Iris pigment epithelial cell (primary cell): ENCODE measurements at regions not wholly inside any gene's neighbourhood (a gene's known extent, or its start where the extent isn't known, plus 50 kb on each side); places are given as distances from the start of the nearest gene placed in this dataset.

Experiments used
- DNase-seq: peaks from one replicate; pipeline ENCODE4 v3.0.0-alpha.2; 2011; ENCODE audit warnings: low read depth

DNA sequence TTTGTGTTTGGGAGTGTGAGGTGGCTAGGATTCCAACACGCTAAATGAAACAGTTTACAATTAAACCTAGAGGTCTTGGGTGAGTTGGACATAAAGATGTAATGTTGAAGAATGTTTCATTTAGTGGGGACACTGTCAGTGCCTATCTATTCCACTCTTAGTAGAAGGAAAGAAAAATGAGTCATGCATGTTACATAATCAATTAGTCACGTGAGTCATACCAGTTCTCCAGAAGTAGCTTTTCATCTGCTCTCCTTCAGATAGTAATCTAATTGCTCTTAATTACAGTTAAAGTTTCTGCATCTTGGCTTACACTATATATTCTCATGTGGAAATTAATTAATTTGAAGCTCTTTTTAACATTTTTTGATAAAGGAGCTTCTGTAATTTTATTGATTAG is 115.7 kb upstream of the P2RY1 start:
- DNase-seq, result peak; percentile 58

- DNase-seq, result no peak
These were observed 113.8 kb upstream of the P2RY1 start for GRCh38 chr3:152720951-152721718.

DNA sequence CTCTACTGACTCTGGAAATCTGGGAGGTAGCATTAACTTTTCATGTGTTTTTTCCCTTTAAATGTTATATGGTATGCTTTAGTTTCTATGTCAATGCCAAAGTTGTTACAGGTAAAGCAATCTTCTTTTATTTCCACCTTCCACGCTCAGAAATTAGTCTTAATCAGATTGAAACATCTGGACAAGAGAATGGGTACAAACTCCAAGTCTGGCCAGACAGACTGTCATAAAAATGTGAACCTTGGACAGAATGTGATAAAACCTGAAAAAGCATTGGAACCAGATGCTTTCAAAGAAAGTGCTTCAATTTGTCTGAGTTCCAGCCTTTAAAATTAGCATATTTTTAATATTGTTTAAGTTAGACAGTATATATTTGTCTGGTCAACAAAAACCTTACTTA is 110.7 kb upstream of the P2RY1 start:
- DNase-seq, result no peak

GRCh38 chr3:152728231-152728980 is 106.5 kb upstream of the P2RY1 start:
- no peak for DNase-seq

DNA sequence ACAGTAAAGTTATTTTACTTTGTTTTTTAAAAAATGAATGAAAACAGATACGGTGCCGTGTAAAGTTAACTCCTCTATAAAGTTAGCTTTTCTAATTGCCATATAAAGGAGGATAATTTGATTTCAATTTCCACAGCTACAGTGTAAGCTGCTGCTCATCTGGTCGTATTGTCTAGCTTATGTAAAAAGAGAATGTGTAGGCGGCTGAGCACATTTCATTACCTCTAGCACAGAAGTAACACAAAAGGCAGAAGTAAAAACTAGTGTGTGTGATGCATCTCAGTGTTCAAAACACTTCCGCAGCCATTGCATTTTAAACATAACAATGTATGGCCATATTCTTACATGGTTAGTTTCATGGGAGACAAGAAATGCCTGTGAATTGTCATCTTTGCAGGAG is 105.0 kb upstream of the P2RY1 start:
- DNase-seq, result no peak

GRCh38 chr3:152731511-152731910 is 103.4 kb upstream of the P2RY1 start:
- no peak for DNase-seq

GRCh38 chr3:152733584-152734119 is 101.3 kb upstream of the P2RY1 start:
- no peak for DNase-seq

GRCh38 chr3:152737021-152737908 is 97.7 kb upstream of the P2RY1 start:
- peak; percentile 71 for DNase-seq

DNA sequence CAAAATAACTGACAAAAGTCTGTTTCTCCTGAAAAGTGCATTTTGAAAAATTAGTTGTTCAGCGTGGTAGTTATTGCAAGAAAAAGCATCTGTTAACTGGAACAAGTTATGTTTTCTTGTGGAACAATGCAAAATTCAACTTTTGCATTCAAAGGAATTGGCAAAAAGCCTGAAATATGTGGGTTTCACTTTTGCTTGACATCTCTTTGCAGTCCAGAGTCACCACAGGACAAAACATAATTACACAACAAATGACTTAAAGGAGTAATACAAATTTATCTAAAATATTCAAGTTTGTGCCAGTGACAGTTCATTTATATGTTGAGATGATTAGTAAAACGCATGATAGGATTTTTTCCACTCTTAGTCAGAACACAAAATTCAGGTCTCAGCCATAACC is 96.3 kb upstream of the P2RY1 start:
- peak; percentile 15 for DNase-seq

DNA sequence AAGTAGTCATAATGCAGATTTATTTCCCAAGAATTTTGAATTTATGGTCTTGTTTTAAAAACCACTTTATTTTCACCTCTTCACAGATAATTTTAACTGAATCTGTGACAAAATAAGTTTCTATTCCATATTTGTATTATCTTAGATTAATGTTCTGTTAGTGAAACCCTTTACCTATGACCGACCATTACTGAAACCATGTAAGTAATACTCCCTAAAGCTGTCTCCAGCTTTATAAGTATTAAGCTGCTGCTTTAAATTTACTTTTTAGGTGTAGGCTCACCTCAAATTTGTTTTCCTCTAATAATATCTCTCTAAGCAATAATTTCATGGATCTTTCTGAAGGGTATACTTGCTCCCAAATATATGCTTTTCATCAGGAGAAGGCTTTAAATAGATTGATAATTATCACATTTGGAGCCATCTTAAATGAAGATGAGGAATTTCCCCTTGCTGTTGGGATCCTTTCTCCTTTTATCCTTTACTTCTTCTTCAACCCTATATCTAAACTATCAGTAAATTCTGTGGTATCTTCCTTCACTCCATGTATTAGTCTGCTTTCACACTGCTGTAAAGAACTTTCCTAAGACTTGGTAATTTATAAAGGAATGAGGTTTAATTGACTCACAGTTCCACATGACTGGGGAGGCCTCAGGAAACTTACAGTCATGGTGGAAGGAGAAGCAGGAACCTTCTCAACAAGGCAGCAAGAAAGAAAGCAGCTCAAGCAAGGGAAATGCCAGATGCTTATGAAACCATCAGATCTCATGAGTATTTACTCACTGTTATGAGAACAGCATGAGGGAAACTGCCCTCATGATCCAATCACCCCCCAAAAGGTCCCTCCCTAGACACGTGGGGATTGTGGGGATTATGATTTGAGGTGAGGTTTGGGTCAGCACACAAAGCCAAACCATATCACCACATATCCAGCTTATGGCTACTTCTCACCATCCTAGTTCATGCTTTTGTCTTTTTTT is 92.3 kb upstream of the P2RY1 start:
- DNase-seq, result no peak

DNA sequence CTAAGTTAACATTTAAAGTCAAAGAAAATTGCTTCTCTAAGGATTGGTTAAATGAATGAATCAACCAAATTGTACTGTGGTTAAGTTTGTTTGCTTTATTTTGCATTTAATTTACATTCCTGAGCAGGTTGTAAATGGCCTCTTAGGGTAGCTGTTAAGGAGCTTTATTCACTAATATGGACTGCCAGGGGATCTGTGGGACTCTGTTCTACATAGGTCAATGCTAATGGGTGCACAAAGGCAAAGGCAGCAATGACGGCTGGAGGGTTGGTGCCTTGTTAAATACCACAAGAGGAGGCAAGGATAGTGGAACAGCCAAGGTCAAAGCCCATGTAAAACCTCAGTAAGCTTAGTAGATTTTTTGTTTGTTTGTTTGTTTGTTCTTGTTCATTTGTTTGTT is 89.3 kb upstream of the P2RY1 start:
- DNase-seq, result no peak

DNA sequence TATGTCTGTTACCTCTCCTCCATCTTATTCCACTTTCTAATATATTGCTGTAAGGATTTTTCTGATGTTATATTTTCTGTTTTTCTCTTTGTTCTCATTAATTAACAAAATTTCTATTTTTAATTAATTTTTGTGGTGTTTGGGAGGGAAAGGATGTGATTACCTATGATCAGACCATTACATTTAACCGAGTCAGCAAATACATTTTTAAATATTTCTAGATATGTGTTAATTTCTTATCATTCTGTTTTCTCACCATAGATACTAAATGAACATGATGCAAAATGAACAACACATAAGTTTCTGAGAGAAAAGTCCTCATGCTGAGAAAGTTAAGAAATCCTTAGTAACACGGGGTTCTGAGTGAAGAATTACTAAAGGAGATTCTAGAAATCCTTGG is 80.6 kb upstream of the P2RY1 start:
- no peak for DNase-seq

DNA sequence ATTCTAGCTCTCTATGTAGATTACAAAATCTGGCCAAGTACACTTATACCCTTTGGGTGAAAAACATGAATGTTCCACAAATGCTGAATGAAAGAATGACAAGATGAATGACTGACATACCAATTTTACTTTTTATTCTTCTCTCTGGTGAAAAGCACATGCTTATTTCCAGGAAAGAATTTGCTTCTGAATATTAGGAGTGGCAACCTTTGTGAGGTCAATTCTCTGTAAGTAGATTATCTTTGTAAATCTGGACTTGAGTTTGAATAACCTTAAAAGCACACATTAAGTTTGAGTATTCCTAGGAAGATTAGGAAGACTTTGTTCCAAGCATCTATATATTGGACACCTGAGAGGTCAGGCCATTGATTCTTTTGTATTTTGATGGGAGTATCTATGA is 78.1 kb upstream of the P2RY1 start:
- no peak for DNase-seq

- DNase-seq, result no peak
These were observed 74.8 kb upstream of the P2RY1 start for GRCh38 chr3:152760024-152760563.

GRCh38 chr3:152760591-152760990 is 74.3 kb upstream of the P2RY1 start:
- no peak for DNase-seq

DNA sequence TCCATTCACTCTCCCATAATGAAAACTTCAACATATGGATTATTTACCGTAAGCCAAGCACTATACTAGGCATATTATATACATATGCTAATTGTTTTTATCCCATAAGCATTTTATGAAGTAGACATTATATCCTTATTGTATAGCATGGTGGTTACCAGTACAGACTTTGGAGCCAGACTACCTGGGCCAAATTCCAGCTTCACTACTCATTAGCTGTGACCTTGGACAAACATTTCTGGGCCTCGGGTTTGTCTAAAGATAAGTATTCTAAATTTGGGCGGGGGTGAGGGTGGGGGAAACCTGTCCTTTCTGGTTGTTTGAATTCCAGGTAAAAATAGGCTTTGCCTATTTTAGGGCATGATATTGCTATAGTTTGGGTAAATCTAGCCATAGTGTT is 66.5 kb upstream of the P2RY1 start:
- no peak for DNase-seq

DNA sequence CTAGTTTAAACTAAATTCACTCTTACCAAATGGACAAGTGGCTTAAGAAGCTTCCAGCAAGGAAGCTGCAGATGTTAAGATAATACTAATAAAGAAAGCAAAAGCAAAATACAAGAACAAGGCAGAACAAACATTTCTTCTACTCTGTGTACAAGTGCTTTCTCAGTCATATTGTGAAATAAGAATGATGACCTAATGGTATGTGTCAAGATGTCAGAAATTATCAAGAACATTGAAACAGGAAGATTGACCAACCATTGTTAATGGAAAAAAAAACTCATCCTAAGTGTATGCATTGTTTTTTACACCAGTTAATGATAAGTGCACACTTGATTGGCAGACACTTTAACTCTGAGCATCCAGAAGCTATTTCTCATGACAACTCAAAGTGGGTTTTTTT is 65.4 kb upstream of the P2RY1 start:
- DNase-seq, result peak; percentile 20

DNA sequence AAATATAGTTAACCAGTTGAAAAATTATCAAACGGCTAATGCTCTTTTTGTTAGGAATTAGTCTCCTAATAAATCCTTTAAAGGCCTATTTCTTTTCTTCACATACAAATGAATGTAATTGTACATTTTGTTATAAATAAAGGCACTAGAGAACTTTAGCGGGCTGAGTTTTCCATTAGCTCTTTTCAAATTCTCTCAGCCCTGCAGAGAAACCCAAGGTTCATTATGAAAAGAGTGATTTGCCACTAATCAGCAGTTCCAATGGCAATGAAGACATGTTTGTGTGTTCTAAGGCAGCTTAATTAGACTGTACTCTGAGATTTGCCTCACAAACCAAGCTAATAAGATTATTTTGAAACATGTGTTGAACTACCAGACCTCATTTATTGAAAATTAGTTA is 64.6 kb upstream of the P2RY1 start:
- DNase-seq, result no peak

DNA sequence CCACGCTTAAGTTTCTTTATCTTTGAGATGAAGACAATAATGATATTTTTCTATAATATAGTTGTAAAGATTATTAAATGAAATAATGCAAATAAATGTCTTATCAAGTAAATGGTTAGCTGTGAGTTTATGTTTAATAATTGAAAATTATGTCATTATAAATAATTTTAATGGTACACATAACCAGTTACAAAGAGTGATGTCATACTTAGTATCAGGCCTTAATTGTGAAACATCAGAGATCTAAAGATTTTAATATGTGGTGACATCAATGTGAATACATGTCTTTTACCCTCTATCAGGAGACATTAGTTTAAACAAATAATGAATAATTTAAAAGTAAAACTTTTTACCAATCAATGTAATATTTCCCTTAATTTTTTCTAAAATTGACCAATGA is 63.8 kb upstream of the P2RY1 start:
- no peak for DNase-seq

- DNase-seq, result no peak
These were observed 62.2 kb upstream of the P2RY1 start for GRCh38 chr3:152772674-152773225.

DNA sequence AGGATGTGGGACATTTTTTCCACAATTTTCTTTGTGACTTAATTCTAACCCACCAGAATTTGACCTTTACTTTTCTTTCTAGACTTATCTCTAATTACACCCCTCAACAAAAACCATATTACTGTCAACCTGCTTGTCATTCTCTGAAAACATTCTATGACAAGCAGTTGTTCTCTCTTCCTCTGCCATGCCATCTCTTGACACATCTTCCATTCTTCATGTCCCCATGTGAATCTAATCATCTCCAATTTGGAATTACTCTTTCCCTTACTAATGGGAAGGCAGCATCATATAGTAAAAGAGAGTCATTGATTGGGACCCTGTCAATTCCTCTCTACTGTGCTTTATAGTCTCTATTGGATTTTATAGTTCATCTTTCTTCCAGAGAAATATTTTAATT is 61.3 kb upstream of the P2RY1 start:
- DNase-seq, result no peak
